Activated CD4-positive, alpha-beta T cell treated with anti-CD3 and anti-CD28 coated beads, Interleukin-2, Interleukin-6, amounts not matched to agents 100 ng/mL and 50 ng/mL, durations not matched to agents 16 hours and 8 hours (primary cell): ENCODE measurements at regions not wholly inside any gene's neighbourhood (a gene's known extent, or its start where the extent isn't known, plus 50 kb on each side); places are given as distances from the start of the nearest gene placed in this dataset.
"Not testable (repeated sequence)": the region's sequence is repeated elsewhere in the genome, so short reads cannot be mapped to it uniquely, and the experiment has no call there.

Source experiments
- DNase-seq: peaks from one replicate; pipeline ENCODE4 v3.0.0-alpha.2; 2020

GRCh38 chr4:18103876-18104605 lies 82.5 kb upstream of the LCORL start:
- no peak for DNase-seq

- no peak for DNase-seq
Measured at GRCh38 chr4:18100657-18101056, 79.1 kb upstream of the LCORL start.

GRCh38 chr4:18090447-18090846 lies 68.9 kb upstream of the LCORL start:
- DNase-seq = not testable (repeated sequence)

GRCh38 chr4:18082236-18082635 lies 60.7 kb upstream of the LCORL start:
- DNase-seq = no peak

- no peak for DNase-seq
Measured at GRCh38 chr4:18081708-18082107, 60.2 kb upstream of the LCORL start.

GRCh38 chr4:18077808-18078207 lies 56.3 kb upstream of the LCORL start:
- DNase-seq = no peak

- DNase-seq = peak; percentile 54
Measured at GRCh38 chr4:18075823-18076433, 54.4 kb upstream of the LCORL start.

GRCh38 chr4:18071894-18072293 lies 50.3 kb upstream of the LCORL start:
- no peak for DNase-seq
